ENCODE measurements at regions not wholly inside any gene's neighbourhood (a gene's known extent, or its start where the extent isn't known, plus 50 kb on each side); places are given as distances from the start of the nearest gene placed in this dataset.

DNA sequence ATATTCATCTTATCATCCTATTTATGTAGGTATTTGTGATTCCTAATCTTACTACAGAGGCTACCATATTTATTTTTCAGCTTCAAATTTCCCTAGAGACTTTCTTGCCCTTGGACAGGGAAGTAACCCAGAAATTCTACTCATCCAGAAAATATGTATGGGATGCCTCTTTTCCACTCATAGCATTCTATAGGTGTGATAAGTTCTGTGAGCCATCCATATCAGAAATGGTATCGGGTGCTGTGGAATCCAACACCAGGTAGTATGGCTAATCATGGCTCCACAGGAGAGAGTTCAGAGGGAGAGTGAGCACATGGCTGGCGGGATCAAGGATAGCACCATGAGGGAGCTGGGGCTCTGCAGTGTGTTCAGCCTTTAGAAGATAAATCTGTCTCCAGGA, 349.3 kb upstream of the ACTBL2 start:
- no peak for DNase-seq

DNA sequence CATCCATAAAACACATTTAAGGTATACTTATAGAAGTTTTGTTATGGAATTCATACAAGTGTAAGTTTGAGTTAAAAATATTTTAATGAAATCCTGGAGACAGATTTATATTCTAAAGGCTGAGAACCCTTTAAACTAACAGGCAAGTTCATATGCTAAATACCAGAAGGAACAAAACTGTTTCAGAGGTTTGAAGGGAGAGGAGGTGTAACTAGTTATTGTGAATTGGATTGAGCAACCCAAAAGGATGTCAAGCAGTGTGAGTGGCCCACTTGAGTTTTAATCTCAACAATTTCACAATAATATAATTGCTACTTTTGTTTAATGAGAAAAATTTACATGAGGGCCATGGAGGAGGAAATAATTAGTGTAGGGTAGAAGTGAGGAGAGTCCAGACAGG, 348.5 kb upstream of the ACTBL2 start:
- DNase-seq, result no peak

DNA sequence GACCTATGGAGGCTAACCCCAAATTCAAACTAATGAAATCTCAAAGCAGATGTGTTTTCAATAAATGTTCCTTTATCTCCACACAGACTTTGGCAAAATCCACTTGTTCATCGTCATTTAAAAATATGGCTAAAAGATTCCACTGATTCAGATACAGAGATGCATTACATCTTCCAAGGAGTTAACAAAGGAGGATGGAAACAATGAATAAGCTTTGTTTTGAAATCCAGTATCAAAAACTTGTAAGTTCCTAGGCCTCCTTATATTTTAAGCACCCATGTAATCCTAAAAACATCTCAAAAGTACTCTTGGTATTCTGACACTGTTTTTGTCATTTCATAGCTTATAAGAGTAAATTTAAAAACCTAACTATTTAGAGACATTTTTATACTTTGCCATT, 345.6 kb upstream of the ACTBL2 start:
- no peak for DNase-seq

DNA sequence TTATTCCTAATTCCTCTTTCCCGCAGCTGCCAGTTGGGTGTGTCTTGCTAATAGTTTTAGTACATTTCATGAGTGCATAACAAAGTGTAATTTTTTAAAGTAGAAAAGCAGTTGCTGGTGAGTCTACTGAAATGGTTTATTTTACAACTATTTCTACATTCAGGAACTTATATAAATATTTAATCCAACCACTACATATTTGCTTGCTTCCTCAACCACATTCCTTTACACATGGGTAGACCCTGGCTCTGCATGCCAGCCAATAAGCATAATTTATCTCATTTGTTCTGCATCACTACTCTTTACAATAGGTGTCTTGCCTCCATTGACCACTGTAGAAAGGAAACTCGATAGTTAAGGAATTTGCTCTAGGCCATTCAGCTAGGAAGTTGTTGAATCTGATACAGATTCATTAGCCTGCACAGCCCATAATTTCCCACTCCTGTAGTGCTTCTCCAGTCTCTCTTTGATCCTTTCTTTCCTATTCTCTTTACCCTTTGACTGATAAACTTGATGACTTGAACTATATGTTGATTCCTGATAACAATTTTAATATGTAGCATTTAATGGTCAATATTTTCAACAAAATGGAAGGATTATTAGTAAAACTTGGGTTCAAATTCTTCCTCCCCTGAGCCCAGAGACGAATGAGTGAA, 342.5 kb upstream of the ACTBL2 start:
- DNase-seq, result no peak

DNA sequence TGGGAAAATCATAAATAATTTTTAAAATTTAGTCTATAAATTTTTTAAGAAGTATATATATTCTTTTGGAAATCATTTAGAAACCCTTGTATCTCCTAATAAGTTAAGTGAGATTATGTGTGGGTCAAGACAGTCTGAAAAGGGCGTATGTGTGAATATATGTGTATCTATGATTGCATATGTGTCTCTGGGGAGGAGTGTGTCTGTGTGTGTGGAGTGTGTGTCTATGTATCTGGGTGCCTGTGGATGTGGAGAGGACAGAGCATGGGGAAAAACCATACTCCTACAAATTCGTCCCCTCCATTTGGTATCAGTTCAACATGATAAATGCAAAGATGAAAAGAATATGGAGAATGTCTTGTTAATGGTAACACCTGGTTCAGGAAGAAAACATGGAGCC, 342.0 kb upstream of the ACTBL2 start:
- DNase-seq, result no peak

DNA sequence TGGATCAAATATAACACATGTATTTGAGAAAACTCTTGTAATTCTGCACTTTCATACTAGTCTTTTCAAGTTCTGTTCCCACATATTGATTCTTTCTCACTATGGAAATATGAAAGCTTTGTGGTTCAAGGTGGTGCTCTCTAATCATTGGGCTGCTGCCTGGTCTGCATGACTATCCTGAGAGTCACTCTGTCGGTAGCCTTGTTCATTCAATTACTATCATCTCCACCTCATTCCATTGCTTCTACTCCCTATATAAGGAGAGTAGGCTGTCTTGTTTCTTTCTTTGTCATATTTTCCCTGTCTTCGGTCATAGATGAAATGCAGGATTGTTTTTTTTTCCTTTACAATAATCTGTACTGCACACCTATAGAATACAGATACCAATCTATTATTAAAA, 341.4 kb upstream of the ACTBL2 start:
- DNase-seq, result no peak

DNA sequence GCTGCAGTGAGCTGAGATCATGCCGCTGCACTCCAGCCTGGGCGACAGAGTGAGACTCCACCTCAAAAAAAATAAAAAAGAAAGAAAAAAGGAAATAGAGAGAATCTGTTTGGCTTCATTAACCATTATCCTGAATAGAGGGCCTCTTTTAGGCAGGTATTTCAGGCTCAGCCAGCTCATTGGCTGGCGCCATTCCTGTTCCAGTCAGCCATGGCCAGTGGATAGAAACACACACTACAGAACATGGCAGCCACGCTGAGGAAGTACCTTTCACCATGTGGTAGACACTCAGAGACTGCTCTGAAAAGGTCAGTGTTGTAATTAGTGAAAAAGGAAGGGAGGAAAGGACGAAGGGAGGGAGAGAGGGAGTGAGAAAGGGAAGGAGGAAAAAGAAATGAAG, 340.0 kb upstream of the ACTBL2 start:
- DNase-seq, result no peak

DNA sequence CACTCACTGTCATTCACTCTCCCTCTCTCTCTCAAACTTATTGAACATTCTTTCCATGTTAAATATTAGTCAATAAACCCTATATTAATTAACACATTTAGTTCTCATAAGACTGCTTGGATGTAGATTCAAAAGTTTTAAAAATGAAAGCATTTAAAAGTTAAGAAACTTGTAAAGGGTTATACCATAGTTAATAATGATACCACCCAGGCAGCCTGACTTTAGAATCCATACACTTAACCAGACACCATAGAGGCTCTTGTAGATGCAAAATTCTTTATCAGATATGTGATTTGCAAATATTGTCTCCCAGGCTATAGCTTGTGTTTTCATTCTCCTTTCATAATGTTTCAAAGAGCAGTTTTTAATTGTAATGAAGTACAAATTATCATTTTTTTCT, 335.8 kb upstream of the ACTBL2 start:
- DNase-seq, result no peak

DNA sequence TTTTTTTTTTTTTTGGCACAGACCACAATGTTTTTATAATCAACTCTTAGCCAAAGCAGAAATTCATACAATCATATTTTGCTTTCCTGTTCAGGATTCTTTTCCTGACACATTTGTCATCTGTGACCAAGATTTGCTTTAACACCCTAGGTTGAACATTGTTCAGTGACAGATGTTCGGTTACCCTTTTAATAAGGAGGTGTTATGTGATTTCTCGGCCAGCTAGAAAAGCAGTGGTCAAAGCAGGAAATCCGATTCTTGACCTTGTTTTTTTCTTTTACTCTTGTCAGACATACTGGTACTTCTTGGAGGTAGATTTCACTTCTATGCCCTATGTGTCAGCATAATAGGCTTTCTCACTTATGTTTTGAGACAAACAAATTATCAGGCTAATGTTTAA, 335.3 kb upstream of the ACTBL2 start:
- DNase-seq, result no peak

DNA sequence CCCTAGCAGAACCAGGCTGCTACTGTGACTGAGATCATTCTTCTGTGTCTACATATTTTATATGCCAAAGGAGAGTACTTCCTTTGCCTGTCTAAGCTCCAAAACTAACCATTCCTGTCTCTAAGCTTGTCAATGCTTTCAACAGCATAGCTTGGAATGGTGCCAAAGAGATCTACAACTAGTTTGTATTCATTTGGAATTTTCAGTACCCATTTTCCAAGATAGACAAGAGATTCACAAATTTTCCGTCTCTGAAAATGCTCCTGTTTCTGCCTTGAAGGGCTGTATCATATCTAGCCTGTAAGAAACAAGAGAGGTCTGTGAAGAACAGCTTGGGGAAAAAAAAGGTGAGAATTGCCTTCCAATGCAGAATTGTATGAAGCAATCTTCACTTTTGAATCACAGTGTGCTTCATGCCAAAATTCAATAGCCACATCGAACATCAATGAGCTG, 334.4 kb upstream of the ACTBL2 start:
- DNase-seq, result no peak

DNA sequence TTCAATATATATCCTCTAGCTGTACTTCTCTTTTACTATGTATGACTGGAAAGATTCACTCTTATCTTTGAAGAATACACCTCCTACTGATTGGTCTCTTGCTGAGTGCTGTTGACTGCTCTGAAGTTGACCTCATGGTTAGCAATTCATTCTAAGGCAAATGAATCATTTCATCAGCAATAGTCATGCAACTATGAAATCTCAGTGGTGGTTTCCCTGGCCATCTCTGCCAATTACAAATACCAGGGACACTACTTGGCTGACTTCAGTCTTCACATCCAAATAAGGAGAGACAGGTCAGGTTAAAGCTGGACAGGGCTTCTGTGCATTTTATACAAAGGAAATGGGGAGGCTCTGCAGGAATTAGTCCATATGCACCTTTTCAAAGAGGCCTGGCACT, 333.5 kb upstream of the ACTBL2 start:
- no peak for DNase-seq

DNA sequence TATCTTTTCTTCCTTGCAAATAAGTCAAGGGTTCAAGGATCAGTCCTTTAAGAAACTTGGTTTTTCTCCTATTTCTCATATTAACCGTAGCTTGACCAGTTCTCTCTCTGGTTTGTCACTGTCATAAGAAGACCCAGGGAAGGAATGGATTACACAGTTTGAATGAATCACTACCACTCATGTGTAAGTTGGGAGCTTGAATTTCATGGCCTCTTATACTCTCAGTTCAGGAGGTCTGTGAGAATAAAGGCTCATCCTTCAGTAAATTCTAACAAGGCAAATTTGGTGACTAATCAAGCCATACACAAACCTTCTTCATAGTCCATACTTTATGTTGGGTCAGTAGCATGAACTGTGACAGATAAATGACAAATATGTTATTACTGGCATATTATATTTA, 323.1 kb upstream of the ACTBL2 start:
- DNase-seq, result no peak

DNA sequence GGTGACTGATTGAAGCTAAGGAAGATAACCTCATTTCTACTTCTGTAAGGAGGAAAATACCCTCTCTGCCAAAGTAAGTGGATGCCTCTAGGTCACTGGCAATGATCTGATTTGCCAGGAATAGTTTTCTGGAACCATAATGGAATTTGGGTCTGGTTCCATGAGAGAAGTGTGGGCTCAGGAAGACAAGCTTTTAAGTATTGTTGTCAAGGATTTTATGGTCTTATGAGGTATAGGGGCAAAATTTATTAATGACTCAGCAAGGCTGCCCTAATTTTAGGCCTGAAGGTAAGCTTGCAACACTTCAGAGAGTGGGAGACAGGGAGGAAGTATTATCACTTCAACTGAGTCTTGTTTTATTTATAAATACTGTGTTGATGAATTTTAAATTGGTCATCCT, 322.6 kb upstream of the ACTBL2 start:
- no peak for DNase-seq

DNA sequence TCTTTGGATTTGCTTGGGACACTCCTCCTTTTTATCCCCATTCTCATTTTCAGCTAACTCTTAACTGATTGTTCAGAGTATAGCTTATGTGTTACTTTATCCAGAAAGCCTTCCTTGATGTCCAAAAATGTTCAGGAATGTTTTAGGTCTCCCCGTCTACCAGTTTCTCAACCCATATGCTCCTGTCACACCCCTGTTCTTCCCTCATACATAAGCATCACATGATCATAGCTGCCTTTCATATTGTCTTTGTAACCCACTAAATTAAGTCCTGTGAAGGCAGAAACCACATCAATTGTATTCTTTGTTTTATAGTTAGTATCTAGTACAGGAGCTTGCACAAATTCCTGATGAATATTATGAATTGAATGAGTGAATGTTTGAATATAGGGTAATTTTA, 321.9 kb upstream of the ACTBL2 start:
- no peak for DNase-seq

DNA sequence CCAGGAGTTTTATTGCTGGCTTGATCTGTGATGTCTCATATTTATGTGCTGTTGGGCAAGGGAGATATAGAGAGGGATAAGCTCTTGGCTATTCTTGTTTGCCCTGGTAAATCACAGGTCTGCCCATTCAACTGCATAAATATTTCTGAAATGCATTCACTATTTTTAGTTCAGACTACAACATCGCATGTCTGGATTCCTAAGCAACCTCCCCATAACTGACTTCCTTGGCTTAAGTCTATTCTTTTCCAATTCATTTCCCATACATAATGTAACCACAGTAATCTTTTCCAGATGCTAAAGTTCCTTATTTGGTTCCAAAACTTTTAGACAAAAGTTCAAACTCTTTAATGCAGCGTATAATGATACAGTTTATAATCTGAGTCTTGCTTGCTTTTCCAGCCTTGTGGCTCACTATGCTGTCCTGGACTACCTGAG, 321.4 kb upstream of the ACTBL2 start:
- no peak for DNase-seq

DNA sequence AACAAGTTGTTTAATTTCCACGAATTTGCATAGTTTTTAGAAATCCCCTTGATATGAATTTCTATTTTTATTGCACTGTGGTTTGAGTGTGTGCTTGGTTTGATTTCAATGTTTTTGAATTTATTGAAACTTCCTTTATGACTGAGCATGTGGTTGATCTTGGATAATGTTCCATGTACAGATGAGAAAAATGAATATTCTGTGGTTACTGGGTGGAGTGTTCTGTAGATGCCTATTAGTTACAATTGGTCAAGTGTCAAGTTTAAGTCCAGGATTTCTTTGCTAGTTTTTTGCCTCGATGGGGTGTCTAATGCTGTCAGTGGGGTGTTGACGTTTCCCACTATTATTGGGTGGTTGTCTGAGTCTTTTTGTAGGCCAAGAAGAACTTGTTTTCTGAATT, 319.5 kb upstream of the ACTBL2 start:
- no peak for DNase-seq

DNA sequence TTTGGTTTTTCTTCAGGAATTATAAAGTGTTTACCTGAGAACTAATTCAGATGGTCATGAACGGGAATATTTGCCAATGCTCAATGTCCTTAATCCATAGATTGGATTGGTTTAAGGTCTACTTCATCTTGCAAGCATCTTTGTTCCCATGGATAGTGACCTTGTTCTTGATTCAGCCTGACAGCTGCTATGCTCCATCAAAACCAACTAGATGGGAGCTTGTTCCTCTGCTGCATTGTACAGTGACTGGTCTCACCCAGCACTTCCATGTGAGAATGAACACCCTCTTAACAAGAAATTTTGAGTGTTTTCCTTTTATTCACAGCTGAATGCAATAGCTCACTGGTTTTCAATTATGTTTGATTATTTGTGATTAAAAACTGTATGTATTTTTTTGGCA, 312.6 kb upstream of the ACTBL2 start:
- DNase-seq, result no peak

DNA sequence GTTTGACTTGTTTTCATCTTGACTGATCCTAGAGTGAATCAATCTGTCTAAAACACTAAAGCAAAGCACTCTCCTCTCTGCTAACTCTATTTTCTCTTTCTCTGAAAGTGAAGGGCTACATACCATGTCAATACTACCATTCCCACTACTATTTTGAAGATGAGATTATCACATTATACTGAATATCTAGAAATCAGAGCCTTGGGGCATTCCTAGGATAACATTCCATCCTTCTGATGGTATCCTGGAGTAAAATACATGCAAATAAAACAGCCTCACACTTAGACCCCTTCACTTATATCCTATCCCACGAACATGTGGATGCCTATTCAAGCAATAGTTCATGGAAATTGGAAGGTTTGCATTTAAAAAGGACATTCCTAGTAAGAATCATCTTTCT, 309.3 kb upstream of the ACTBL2 start:
- no peak for DNase-seq

DNA sequence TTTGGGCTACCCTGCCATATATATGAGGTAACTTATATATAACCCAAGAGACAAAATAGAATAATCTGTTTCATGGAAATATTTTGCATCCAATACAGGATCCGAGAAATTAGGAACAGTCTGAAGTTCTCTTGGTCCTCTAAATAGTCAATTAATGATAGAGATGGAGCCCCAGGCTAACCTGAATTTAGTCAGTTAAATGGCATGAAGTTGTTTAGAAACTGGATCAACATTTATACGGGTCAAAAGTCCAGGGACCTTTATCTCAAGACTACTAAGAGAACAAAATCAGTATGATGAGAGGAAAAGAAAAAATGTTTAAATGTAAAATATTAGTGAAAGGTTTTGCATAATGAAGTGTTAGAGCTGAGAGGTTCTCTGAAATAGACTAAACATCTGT, 303.3 kb upstream of the ACTBL2 start:
- DNase-seq, result no peak

DNA sequence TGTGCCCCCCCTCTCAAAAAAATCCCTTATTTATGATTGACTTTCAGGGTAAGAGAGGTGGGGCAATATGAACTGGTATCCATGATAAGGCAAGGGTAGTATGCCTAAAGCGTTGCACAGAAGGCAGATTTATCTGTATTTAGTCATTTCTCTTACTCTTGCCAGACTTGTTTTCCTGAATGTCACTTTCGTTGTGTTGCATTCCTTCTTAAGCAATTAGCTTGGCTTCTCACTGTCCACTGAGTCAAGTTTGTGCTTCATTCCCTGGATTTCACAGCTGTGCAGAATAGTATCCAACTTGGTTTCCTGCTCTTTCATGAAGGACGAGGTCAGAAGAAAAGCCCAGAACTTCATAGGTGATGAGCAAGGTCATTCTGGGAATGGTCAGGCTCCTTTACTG, 301.5 kb upstream of the ACTBL2 start:
- no peak for DNase-seq

DNA sequence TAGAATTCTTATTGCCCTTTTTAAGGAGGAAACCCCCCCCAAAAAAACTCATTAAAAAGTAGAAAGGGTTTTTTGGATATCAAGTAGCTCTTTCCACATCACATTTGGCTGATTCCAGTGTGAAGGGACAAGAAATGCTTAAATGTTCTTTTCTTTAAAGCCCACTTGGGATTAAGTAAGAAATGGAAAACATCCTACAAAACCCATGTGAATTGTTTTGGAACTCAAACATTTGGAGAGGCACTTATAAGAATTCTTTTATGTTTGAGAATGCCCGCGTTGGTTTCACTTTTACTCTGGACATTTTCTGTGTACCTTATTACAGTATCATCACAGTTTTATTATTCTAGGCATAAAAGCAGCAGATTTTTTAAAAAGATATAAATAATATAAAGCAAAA, 301.1 kb upstream of the ACTBL2 start:
- DNase-seq, result no peak

DNA sequence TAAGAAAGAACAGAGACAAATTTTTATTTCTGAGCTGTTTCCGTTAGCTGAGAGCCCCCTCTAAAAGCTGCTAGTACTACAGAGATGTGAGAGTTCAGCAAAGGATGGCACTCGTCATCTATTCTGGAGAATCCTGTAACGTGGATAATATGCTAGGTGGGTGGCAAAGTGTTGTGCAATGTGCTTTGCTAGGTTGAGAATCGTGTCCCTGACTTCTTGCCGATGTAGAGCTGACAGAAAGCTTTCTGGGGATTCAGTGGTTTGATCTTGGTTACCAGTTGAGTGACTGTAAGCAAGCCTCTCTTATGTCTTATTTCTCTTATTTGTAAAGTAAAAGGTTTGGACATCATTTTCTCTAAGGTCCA, 298.3 kb upstream of the ACTBL2 start:
- DNase-seq, result no peak

DNA sequence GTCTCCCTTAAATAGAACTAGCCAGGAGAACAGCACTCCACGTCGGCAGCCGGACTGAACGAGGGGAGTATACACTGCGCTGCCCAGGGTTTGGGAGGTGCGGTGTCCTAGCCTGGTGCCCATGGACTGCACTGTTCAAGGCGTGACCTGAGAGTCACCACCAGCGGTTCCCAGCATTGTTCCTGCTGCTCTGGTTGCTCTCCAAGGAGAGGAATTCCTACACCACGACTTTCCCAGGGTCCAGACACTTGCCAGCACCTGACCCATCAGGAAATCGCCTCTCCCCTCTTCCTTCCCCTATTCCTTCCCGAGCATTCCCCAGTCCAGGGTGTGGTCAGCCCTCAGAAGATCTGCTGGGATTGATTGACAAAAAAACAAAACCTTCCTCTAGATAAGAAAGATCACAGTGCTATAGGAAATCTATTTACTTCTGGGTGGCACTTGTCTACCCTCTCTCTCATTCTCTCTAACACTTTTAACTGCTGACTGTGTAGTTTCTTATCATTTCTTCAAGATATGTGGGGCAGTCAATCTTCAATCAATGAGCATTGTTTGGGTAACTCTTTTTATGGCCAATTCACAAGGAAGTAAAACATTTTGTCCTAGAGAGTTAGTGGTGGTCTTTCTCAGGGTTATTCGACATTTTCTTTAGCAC, 297.8 kb upstream of the ACTBL2 start:
- DNase-seq, result no peak

DNA sequence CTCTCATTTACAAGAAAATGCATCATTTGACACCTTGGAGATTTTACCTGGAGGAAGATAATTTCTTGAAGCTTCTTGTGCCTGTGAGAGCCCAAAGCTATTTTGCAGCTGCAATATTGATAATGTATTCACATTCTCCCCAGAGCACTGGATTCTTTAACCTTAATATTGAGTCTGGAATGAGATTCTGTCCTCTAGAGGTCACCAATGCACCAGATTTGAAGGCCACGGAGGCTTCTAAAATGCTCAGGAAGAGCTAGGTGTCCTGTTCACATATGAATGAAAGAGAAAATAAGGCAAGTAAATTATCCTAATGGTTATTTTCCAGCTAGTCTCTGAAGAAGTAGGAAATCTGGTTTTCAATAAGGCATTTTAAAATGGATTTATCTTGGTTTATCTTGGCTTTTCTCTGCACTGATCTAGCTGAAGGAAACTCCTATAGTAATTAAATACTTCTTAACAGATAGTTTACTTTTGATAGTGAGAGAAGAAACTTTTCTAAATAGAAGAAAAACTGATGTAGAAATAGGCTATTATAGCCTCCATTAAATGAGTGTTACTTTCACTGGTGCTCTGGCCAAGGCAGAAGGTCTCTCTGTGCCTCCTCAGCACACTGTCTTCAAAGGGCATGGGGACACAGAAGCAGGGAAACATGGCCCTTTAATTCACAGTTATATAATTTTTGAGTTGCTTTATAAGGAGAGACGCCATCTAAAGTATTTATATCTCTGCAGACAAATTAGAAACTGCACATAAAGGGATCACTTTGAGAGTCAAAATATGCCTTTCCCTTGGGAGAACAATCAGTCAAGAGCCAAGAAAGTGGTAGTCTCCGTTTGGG, 297.0 kb upstream of the ACTBL2 start:
- DNase-seq, result peak in 1 of 5 experiments; percentile 44
